NCI-H526 (cell line): ENCODE measurements at regions not wholly inside any gene's neighbourhood (a gene's known extent, or its start where the extent isn't known, plus 50 kb on each side); places are given as distances from the start of the nearest gene placed in this dataset.
"Not testable (repeated sequence)": the region's sequence is repeated elsewhere in the genome, so short reads cannot be mapped to it uniquely, and the experiment has no call there.

ENCODE experiments used
- DNase-seq, 2 experiments: peaks; one replicate each; lab custom pipeline; 2025; lab: John Stamatoyannopoulos, UW

DNA sequence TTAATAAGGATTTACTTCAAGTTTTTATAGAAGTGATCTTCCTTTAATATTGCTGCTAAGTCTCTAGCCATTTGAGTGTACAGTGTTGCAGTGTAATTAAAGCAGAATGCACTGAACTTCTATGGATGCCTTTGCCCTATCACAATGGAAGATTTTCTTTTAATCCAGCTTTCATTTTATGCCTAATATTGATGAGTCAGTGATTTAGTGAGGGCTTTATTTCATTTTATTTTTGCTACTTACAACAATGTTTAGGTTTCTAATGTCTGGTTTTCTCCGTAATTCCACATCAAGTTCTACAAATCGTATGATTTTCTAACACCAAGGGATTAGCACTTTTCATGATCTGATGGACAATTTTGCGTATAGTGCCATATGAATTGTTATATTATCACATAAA, 504.1 kb downstream of the PCDH11X start:
- DNase-seq, result no peak

DNA sequence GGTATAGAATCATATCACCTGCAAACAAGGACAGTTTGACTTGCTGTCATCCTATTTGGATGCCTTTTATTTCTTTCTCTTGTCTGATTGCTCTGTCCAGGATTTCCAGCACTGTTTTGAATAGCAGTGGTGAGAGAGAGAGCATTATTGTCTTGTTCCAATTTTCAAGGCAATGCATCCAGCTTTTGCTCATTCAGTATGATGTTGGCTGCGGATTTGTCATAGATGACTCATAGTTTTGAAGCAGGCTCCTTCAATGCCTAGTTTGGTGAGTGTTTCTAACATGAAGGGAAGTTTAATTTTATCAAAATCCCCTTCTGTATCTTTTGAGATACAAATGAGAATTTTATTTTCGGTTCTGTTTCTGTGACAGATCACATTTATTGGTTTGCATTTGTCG, 518.9 kb downstream of the PCDH11X start:
- not testable (repeated sequence) for DNase-seq

DNA sequence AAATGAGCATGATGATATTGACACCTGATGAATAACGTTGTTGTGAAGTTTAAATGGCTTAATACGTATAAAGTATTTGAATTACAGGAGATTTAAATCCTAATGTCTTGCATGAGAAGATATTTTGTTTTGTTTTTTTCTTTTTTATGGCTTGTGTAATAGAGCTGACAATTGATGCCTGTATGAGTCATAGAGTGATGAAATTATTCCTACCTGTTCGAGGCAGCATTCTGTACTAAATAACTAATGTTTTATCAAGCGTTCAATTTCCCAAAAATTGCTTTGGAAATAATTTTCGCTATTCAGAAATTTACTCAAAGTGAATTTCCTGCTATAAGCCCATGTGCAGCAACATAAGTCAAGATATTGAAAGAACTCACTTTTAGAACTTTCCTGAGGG, 554.0 kb downstream of the PCDH11X start:
- not testable (repeated sequence) for DNase-seq

DNA sequence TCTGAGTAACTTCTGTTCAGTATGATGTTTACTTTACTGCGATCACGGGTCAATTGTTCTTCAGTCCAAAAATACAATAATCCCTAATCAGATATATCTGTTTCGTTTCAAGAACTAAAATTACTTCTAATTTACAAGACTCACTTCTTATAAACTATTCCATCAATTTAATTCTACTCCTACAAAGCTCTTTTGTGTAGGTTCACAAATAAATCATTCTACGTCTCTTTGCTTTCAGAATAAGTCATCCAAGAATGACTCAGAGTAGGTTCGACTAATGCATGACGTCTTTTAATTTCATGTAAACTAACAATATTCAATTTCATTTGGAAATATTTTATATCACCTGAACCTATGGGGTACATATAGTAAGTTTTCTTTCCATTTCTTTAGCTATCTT, 571.9 kb downstream of the PCDH11X start:
- DNase-seq, result not testable (repeated sequence)

DNA sequence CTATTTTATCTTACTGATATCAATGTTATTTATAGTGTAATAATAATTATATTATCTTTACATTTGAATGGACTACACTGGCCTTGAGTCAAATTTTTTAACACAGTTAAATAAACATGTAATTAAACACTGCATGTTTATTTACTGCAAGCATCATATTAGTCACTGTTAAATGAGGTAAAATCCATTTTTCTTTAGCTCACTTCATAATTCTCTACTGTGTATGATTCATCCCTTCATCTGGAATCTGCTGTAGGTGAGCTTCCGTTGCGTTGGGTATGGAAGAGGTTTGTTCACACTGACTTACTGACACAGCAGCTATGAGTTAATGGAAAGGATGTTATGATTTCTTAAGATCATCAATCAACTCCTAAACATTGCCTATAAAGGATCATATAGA, 572.3 kb downstream of the PCDH11X start:
- no peak for DNase-seq
